H1 (cell line): ENCODE measurements at regions not wholly inside any gene's neighbourhood (a gene's known extent, or its start where the extent isn't known, plus 50 kb on each side); places are given as distances from the start of the nearest gene placed in this dataset.

Experiments
- CTCF ChIA-PET: fragments of 300-600 bp; sonication (Branson Sonifier 250); formaldehyde crosslinking; loops from one replicate; lab custom pipeline; 2021; ENCODE audit not compliant: partially characterized antibody; lab: Charles Lee
- POLR2A ChIA-PET: fragments of 300-600 bp; sonication (Branson Sonifier 250); formaldehyde crosslinking; loops from one replicate; lab custom pipeline; 2021; ENCODE audit warnings: inconsistent platforms; ENCODE audit not compliant: partially characterized antibody; lab: Charles Lee
- DNase-seq, 2 experiments: peaks; one replicate each; pipeline versions ENCODE4 v3.0.0 to v3.0.0-alpha.2; 2010 to 2022; ENCODE audit warnings: low spot score in 2 of 2, low read depth in 1 of 2, mixed read lengths in 1 of 2
- FAIRE-seq: peaks from 2 replicates; lab custom pipeline; 2011; peaks lifted over from hg19 to GRCh38; lab: Jason Lieb, UNC
- H2AFZ ChIP-seq: 2 replicates; pipeline ENCODE4 v1.8.1; 2012; ENCODE audit warnings: low read length, inconsistent platforms
- H2AK5ac ChIP-seq: 2 replicates; pipeline ENCODE4 v1.6.1; 2013; ENCODE audit warnings: low read depth, low read length
- H2BK120ac ChIP-seq: replicated peaks from 2 replicates; pipeline ENCODE3; 2013; ENCODE audit warnings: low read depth, low read length, inconsistent platforms
- H2BK12ac ChIP-seq: 2 replicates; pipeline ENCODE4 v1.6.1; 2013; ENCODE audit warnings: low read depth, low read length
- H2BK15ac ChIP-seq: 2 replicates; pipeline ENCODE4 v1.6.1; 2013; ENCODE audit warnings: low read length
- H2BK20ac ChIP-seq: 2 replicates; pipeline ENCODE4 v1.6.1; 2013; ENCODE audit warnings: low read length
- H2BK5ac ChIP-seq: 2 replicates; pipeline ENCODE4 v1.6.1; 2013; ENCODE audit warnings: low read depth, low read length
- H3K14ac ChIP-seq: 2 replicates; pipeline ENCODE4 v1.6.1; 2013; ENCODE audit warnings: inconsistent platforms; ENCODE audit not compliant: insufficient read length
- H3K18ac ChIP-seq: 2 replicates; pipeline ENCODE4 v1.6.1; 2013; ENCODE audit warnings: low read length; ENCODE audit errors: extremely low read depth
- H3K23ac ChIP-seq: 2 replicates; pipeline ENCODE4 v1.6.1; 2013; ENCODE audit warnings: inconsistent platforms; ENCODE audit not compliant: insufficient read length
- H3K23me2 ChIP-seq: 2 replicates; pipeline ENCODE4 v1.6.1; 2013; ENCODE audit warnings: low read depth, low read length
- H3K27ac ChIP-seq: 2 replicates; pipeline ENCODE4 v1.6.1; 2011; ENCODE audit warnings: low read depth, low read length, inconsistent platforms
- H3K27me3 ChIP-seq, 4 experiments: replicated peaks in 1 of 4; 1 replicate in 1 of 4; 2 replicates in 3 of 4; pipeline versions ENCODE4 v1.6.1 to v1.8.1; 2011 to 2013; ENCODE audit warnings: low read length in 3 of 4, mild to moderate bottlenecking in 3 of 4, inconsistent platforms in 2 of 4, mixed read lengths in 2 of 4, moderate library complexity in 1 of 4; ENCODE audit not compliant: control insufficient read depth in 3 of 4, insufficient read depth in 3 of 4; ENCODE audit errors: extremely low read depth in 1 of 4
- H3K36me3 ChIP-seq, 4 experiments: 2 replicates each; pipeline versions ENCODE4 v1.6.1 to v1.8.1; 2011 to 2013; ENCODE audit warnings: mild to moderate bottlenecking in 4 of 4, low read length in 3 of 4, moderate library complexity in 2 of 4, control low read depth in 1 of 4, inconsistent platforms in 1 of 4; ENCODE audit not compliant: insufficient read depth in 4 of 4, control insufficient read depth in 2 of 4
- H3K4ac ChIP-seq: replicated peaks from 2 replicates; pipeline ENCODE3; 2013; ENCODE audit warnings: low read length, low read depth, mixed read lengths, inconsistent platforms; ENCODE audit not compliant: insufficient read length
- H3K4me1 ChIP-seq, 4 experiments: replicated peaks in 1 of 4; 1 replicate in 1 of 4; 2 replicates in 3 of 4; pipeline versions ENCODE4 v1.6.1 to v1.8.1; 2011 to 2013; ENCODE audit warnings: low read length in 3 of 4, inconsistent platforms in 2 of 4, mixed read lengths in 1 of 4; ENCODE audit not compliant: insufficient read depth in 4 of 4, control insufficient read depth in 3 of 4
- H3K4me2 ChIP-seq, 2 experiments: 2 replicates each; pipeline versions ENCODE4 v1.6.1 to v1.8.1; 2011 to 2013; ENCODE audit warnings: low read depth in 2 of 2, low read length in 2 of 2, control low read depth in 1 of 2, inconsistent platforms in 1 of 2, mild to moderate bottlenecking in 1 of 2; ENCODE audit not compliant: insufficient read depth in 1 of 2
- H3K4me3 ChIP-seq, 4 experiments: fragments of 200-600, 300-600 bp in 1 of 4; sonication (generic), shearing (Covaris generic), sonication (Bioruptor Twin) in 1 of 4; 2 replicates each; pipeline versions ENCODE4 v1.5.1 to v1.8.1; 2011 to 2016; ENCODE audit warnings: low read length in 4 of 4, low read depth in 3 of 4, control low read depth in 2 of 4, inconsistent platforms in 2 of 4, mild to moderate bottlenecking in 2 of 4, mixed read lengths in 1 of 4, moderate library complexity in 1 of 4; ENCODE audit not compliant: insufficient read depth in 2 of 4; ENCODE audit errors: extremely low read depth in 1 of 4
- H3K56ac ChIP-seq: replicated peaks from 2 replicates; pipeline ENCODE3; 2013; ENCODE audit warnings: low read depth, mild to moderate bottlenecking, mixed read lengths, low read length, inconsistent platforms; ENCODE audit not compliant: insufficient read length
- H3K79me1 ChIP-seq: 2 replicates; pipeline ENCODE4 v1.6.1; 2013; ENCODE audit warnings: low read depth, low read length, control low read depth
- H3K79me2 ChIP-seq, 2 experiments: 2 replicates each; pipeline versions ENCODE4 v1.6.1 to v1.8.1; 2012 to 2013; ENCODE audit warnings: low read length in 2 of 2, mild to moderate bottlenecking in 2 of 2, inconsistent platforms in 1 of 2; ENCODE audit not compliant: insufficient read depth in 2 of 2, control insufficient read depth in 1 of 2
- H3K9ac ChIP-seq, 4 experiments: replicated peaks in 1 of 4; 1 replicate in 1 of 4; 2 replicates in 3 of 4; pipeline versions ENCODE4 v1.6.1 to v1.8.1; 2011 to 2013; ENCODE audit warnings: low read depth in 3 of 4, low read length in 3 of 4, control low read depth in 2 of 4, mild to moderate bottlenecking in 2 of 4, moderate library complexity in 2 of 4, inconsistent platforms in 1 of 4; ENCODE audit errors: extremely low read depth in 1 of 4
- H3K9me3 ChIP-seq, 2 experiments: 2 replicates each; pipeline versions ENCODE4 v1.6.1 to v1.8.1; 2012 to 2013; ENCODE audit warnings: mild to moderate bottlenecking in 2 of 2, moderate library complexity in 2 of 2, control low read depth in 1 of 2, inconsistent platforms in 1 of 2, low read depth in 1 of 2, low read length in 1 of 2, mixed read lengths in 1 of 2; ENCODE audit not compliant: insufficient read depth in 2 of 2
- H4K20me1 ChIP-seq, 2 experiments: replicated peaks in 1 of 2; 2 replicates each; pipeline versions ENCODE3 to v1.8.1; 2011 to 2013; ENCODE audit warnings: inconsistent platforms in 2 of 2, low read length in 2 of 2, mild to moderate bottlenecking in 1 of 2; ENCODE audit not compliant: insufficient read depth in 2 of 2, control insufficient read depth in 1 of 2
- H4K5ac ChIP-seq: 2 replicates; pipeline ENCODE4 v1.6.1; 2013; ENCODE audit warnings: low read length, low read depth, mixed read lengths, inconsistent platforms; ENCODE audit not compliant: insufficient read length
- H4K8ac ChIP-seq: 2 replicates; pipeline ENCODE4 v1.8.0; 2013; ENCODE audit warnings: mild to moderate bottlenecking, moderate library complexity, low read length, inconsistent platforms; ENCODE audit not compliant: insufficient read depth; ENCODE audit errors: extremely low read depth
- H4K91ac ChIP-seq: replicated peaks from 2 replicates; pipeline ENCODE3; 2013; ENCODE audit warnings: low read length, mixed read lengths, inconsistent platforms; ENCODE audit not compliant: insufficient read length
- BCL11A ChIP-seq, 2 experiments: IDR thresholded peaks; one replicate each; pipeline ENCODE4 v1.6.1; 2011; ENCODE audit warnings: low read depth in 2 of 2, low read length in 2 of 2, mild to moderate bottlenecking in 2 of 2
- CBX5 ChIP-seq: fragments of 300-800, 300-1000 bp; sonication (generic); IDR thresholded peaks from 2 replicates; pipeline ENCODE4 v1.7.1; 2016; ENCODE audit warnings: antibody characterized with exemption, low read length, low read depth
- CTBP2 ChIP-seq: IDR thresholded peaks from 2 replicates; pipeline ENCODE4 v1.7.0; 2011; ENCODE audit warnings: borderline replicate concordance, mild to moderate bottlenecking, moderate library complexity, mixed read lengths, low read length; ENCODE audit not compliant: insufficient read depth, insufficient read length
- EGR1 ChIP-seq: IDR thresholded peaks from 2 replicates; pipeline ENCODE4 v1.6.1; 2011; ENCODE audit warnings: low read depth, low read length, borderline replicate concordance
- JUND ChIP-seq: IDR thresholded peaks from 2 replicates; pipeline ENCODE4 v1.6.1; 2011; ENCODE audit warnings: mild to moderate bottlenecking, improper control_type of control experiment, low read length
- KDM1A ChIP-seq: fragments of 200-600, 300-600 bp; sonication (generic); IDR thresholded peaks from 2 replicates; pipeline ENCODE4 v1.7.1; 2016; ENCODE audit warnings: mild to moderate bottlenecking, low read length, borderline replicate concordance
- NANOG ChIP-seq: IDR thresholded peaks from 2 replicates; pipeline ENCODE4 v1.6.1; 2011; ENCODE audit warnings: low read length, low read depth, mild to moderate bottlenecking, inconsistent platforms; ENCODE audit not compliant: insufficient read depth, poor library complexity, severe bottlenecking
- PHF8 ChIP-seq: fragments of 200-600 bp; sonication (generic); conservative IDR thresholded peaks from 2 replicates; pipeline ENCODE4 v1.7.1; 2012; ENCODE audit warnings: low read depth, mild to moderate bottlenecking, inconsistent platforms, low read length, moderate library complexity
- POLR2AphosphoS5 ChIP-seq: IDR thresholded peaks from 2 replicates; pipeline ENCODE4 v1.6.1; 2011; ENCODE audit warnings: low read depth, low read length
- RXRA ChIP-seq: IDR thresholded peaks from 2 replicates; pipeline ENCODE4 v1.6.1; 2011; ENCODE audit warnings: low read depth, mild to moderate bottlenecking, low read length, moderate library complexity; ENCODE audit not compliant: insufficient read depth
- SIN3A ChIP-seq, 2 experiments: IDR thresholded peaks in 1 of 2; conservative IDR thresholded peaks in 1 of 2; 2 replicates each; pipeline ENCODE4 v1.6.1; 2011 to 2012; ENCODE audit warnings: low read length in 2 of 2, improper control_type of control experiment in 1 of 2, low read depth in 1 of 2, mild to moderate bottlenecking in 1 of 2
- SIX5 ChIP-seq: IDR thresholded peaks from 2 replicates; pipeline ENCODE4 v1.6.1; 2011; ENCODE audit warnings: mild to moderate bottlenecking, low read depth, low read length
- SP1 ChIP-seq: IDR thresholded peaks from 2 replicates; pipeline ENCODE4 v1.6.1; 2011; ENCODE audit warnings: low read depth, low read length
- SRF ChIP-seq: IDR thresholded peaks from 2 replicates; pipeline ENCODE4 v1.6.1; 2011; ENCODE audit warnings: mild to moderate bottlenecking, low read depth, low read length, moderate library complexity
- TAF1 ChIP-seq: IDR thresholded peaks from 2 replicates; pipeline ENCODE4 v1.6.1; 2011; ENCODE audit warnings: mild to moderate bottlenecking, low read depth, low read length
- TEAD4 ChIP-seq: IDR thresholded peaks from 2 replicates; pipeline ENCODE4 v1.6.1; 2012; ENCODE audit warnings: low read depth, low read length, inconsistent platforms, mixed read lengths
- WGBS, 2 experiments: shearing (Covaris generic) in 1 of 2; methylation state at CpG; one replicate each; pipeline versions ENCODE4 v1.1.6 to v1.1.7; 2013 to 2015; ENCODE audit warnings: low lambda C conversion rate in 2 of 2, mixed read lengths in 2 of 2, inconsistent platforms in 1 of 2, low coverage in 1 of 2, missing lambda C conversion rate in 1 of 2; ENCODE audit not compliant: insufficient replicate concordance in 2 of 2, insufficient coverage in 1 of 2, insufficient read length in 1 of 2; ENCODE audit errors: extremely low coverage in 1 of 2, missing lambda C conversion rate in 1 of 2; 5-methylcytosine and 5-hydroxymethylcytosine counted together

DNA sequence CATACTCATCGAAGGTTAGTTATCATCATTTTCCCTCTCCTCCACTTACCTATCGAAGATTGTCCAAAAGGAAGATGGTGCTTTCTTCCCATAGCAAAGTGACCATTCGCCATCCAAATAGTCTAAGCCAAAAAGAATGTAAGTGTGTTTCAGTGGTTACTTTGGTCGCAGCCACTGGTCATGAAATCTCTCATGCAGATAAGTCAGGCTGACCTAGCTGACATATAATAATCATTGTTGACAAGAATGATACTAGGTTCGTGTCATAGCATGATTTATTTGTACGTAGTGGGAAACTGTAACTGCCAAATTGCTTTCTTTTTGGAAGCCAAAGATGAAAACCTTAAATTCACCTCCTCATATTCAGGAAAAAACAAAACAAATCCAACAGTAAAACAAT lies 89.6 kb upstream of the PMAIP1 start:
- Histone ChIP-seq H3K4me1 (no peaks in the 10 kb centered on the region), H4K20me1 (no peaks in the 10 kb centered on the region), H3K56ac (no peak overlapping the region), H2AFZ (no peak overlapping the region), H3K27ac (no peak overlapping the region), H2BK20ac (no peak overlapping the region), H2AK5ac (no peak overlapping the region), H4K8ac (no peak overlapping the region), H3K18ac (no peak overlapping the region), H2BK120ac (no peak overlapping the region), H3K23me2 (no peaks in the 10 kb centered on the region; the same call in 1 of the 2 replicates), H2BK12ac (no peak overlapping the region), H3K9me3 (no peaks in the 10 kb centered on the region), H3K79me1 (no peaks in the 10 kb centered on the region), H3K36me3 (no peaks in the 10 kb centered on the region), H2BK5ac (no peak overlapping the region), H3K27me3 (no peaks in the 10 kb centered on the region), H4K91ac (no peak overlapping the region), H3K4ac (no peak overlapping the region), H3K14ac (no peak overlapping the region), H3K4me3 (no peak overlapping the region), H3K4me2 (no peak overlapping the region), H4K5ac (no peak overlapping the region), H3K9ac (no peak overlapping the region), H3K79me2 (no peaks in the 10 kb centered on the region), H3K23ac (no peak overlapping the region), H2BK15ac (no peak overlapping the region)
- no peak for DNase-seq
- 84% methylated on average over 6 of the region's 6 CpGs; no CpG with 5 or more reads in 1 of the 2 experiments for WGBS, 2 experiments
- CTCF ChIA-PET, result no interaction called here
- no peak for FAIRE-seq
- POLR2A ChIA-PET, result no interaction called here
- no peak for TF ChIP-seq RXRA
- TF ChIP-seq KDM1A, result no peak
- no peak for TF ChIP-seq TAF1
- TF ChIP-seq SRF, result no peak
- no peak for TF ChIP-seq POLR2AphosphoS5
- TF ChIP-seq TEAD4, result no peak
- TF ChIP-seq JUND, result no peak
- TF ChIP-seq CBX5, result no peak
- no peak for TF ChIP-seq PHF8
- TF ChIP-seq NANOG, result no peak
- TF ChIP-seq SIN3A (conservative IDR thresholded peaks at IDR 0.05 in 1 of 2, IDR thresholded peaks at IDR 0.05 in 1 of 2; ENCODE audit: low read depth in 1 of 2, low read length in 2 of 2), result no peak
- no peak for TF ChIP-seq CTBP2
- TF ChIP-seq BCL11A (IDR thresholded peaks at IDR 0.05; ENCODE audit: low read depth in 2 of 2, low read length in 2 of 2), result no peak
- TF ChIP-seq EGR1, result no peak
- TF ChIP-seq SIX5, result no peak
- TF ChIP-seq SP1, result no peak
